ENCODE measurements at regions not wholly inside any gene's neighbourhood (a gene's known extent, or its start where the extent isn't known, plus 50 kb on each side); places are given as distances from the start of the nearest gene placed in this dataset.

DNA sequence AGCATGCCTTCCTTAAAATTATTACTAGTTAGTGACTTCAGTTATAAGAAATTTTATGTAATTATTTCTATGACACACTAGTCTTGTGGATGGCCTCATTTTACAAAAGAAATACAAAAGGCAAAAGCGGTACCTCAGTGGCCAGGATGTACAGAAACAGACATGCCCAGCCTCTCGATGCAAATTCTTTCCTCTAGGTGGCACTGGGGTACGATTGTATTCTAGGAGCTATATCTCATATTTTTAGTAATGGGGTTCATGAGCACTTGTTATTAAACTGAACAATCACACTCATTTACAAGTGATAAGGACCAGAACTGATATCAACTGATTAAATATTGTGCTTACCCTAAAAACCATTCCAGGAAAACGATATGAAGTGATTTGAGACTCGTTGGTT, 59.8 kb downstream of the SOD2 start:
- TF ChIP-seq POLR2A (IDR thresholded peaks at IDR 0.05) = no peak
- TF ChIP-seq, protein P1, sequence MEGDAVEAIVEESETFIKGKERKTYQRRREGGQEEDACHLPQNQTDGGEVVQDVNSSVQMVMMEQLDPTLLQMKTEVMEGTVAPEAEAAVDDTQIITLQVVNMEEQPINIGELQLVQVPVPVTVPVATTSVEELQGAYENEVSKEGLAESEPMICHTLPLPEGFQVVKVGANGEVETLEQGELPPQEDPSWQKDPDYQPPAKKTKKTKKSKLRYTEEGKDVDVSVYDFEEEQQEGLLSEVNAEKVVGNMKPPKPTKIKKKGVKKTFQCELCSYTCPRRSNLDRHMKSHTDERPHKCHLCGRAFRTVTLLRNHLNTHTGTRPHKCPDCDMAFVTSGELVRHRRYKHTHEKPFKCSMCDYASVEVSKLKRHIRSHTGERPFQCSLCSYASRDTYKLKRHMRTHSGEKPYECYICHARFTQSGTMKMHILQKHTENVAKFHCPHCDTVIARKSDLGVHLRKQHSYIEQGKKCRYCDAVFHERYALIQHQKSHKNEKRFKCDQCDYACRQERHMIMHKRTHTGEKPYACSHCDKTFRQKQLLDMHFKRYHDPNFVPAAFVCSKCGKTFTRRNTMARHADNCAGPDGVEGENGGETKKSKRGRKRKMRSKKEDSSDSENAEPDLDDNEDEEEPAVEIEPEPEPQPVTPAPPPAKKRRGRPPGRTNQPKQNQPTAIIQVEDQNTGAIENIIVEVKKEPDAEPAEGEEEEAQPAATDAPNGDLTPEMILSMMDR (IDR thresholded peaks at IDR 0.05) = no peak
